Ishikawa (cell line): ENCODE measurements at regions not wholly inside any gene's neighbourhood (a gene's known extent, or its start where the extent isn't known, plus 50 kb on each side); places are given as distances from the start of the nearest gene placed in this dataset.

Experiments
- CEBPB ChIP-seq: IDR thresholded peaks from 2 replicates; pipeline ENCODE4 v1.6.1; 2012
- CREB1 ChIP-seq: IDR thresholded peaks from 2 replicates; pipeline ENCODE4 v1.6.1; 2012; ENCODE audit warnings: low read depth
- EGR1 ChIP-seq: IDR thresholded peaks from 2 replicates; pipeline ENCODE4 v1.6.1; 2012
- EP300 ChIP-seq: IDR thresholded peaks from 2 replicates; pipeline ENCODE4 v1.6.1; 2012; ENCODE audit warnings: borderline replicate concordance
- FOXM1 ChIP-seq: IDR thresholded peaks from 2 replicates; pipeline ENCODE4 v1.6.1; 2012; ENCODE audit warnings: low read depth, borderline replicate concordance
- RAD21 ChIP-seq: IDR thresholded peaks from 2 replicates; pipeline ENCODE4 v1.6.1; 2012; ENCODE audit warnings: low read depth
- TAF1 ChIP-seq: IDR thresholded peaks from 2 replicates; pipeline ENCODE4 v1.6.1; 2012; ENCODE audit warnings: low read depth, mild to moderate bottlenecking
- YY1 ChIP-seq: IDR thresholded peaks from 2 replicates; pipeline ENCODE4 v1.6.1; 2012; ENCODE audit warnings: low read depth
- TF ChIP-seq, protein P1 (sequence below): IDR thresholded peaks from 2 replicates; pipeline ENCODE4 v1.6.1; 2012
- TF ChIP-seq, protein P2 (sequence below): IDR thresholded peaks from 2 replicates; pipeline ENCODE4 v1.6.1; 2012; ENCODE audit warnings: low read depth, mild to moderate bottlenecking

DNA sequence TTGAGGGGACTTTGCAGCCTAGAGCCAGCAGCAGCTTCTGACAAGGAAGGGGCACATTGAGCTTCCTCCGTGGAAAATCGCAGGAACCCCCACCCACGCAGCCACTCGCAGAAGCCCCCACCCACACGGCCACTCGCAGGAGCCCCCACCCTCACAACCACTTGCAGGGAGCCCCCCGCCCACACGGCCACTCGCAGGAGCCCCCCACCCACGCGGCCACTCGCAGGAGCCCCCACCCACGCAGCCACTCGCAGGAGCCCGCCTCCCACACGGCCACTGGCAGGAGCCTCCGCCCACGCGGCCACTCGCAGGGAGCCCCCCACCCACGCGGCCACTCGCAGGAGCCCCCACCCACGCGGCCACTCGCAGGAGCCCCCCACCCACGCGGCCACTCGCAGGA lies 228.4 kb upstream of the CDH4 start:
- TF ChIP-seq, protein P1, sequence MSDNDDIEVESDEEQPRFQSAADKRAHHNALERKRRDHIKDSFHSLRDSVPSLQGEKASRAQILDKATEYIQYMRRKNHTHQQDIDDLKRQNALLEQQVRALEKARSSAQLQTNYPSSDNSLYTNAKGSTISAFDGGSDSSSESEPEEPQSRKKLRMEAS, result no peak
- no peak for TF ChIP-seq CEBPB
- no peak for TF ChIP-seq CREB1
- TF ChIP-seq, protein P2, sequence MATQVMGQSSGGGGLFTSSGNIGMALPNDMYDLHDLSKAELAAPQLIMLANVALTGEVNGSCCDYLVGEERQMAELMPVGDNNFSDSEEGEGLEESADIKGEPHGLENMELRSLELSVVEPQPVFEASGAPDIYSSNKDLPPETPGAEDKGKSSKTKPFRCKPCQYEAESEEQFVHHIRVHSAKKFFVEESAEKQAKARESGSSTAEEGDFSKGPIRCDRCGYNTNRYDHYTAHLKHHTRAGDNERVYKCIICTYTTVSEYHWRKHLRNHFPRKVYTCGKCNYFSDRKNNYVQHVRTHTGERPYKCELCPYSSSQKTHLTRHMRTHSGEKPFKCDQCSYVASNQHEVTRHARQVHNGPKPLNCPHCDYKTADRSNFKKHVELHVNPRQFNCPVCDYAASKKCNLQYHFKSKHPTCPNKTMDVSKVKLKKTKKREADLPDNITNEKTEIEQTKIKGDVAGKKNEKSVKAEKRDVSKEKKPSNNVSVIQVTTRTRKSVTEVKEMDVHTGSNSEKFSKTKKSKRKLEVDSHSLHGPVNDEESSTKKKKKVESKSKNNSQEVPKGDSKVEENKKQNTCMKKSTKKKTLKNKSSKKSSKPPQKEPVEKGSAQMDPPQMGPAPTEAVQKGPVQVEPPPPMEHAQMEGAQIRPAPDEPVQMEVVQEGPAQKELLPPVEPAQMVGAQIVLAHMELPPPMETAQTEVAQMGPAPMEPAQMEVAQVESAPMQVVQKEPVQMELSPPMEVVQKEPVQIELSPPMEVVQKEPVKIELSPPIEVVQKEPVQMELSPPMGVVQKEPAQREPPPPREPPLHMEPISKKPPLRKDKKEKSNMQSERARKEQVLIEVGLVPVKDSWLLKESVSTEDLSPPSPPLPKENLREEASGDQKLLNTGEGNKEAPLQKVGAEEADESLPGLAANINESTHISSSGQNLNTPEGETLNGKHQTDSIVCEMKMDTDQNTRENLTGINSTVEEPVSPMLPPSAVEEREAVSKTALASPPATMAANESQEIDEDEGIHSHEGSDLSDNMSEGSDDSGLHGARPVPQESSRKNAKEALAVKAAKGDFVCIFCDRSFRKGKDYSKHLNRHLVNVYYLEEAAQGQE, result no peak
- TF ChIP-seq EP300, result no peak
- no peak for TF ChIP-seq YY1
- TF ChIP-seq EGR1, result no peak
- TF ChIP-seq RAD21, result no peak
- no peak for TF ChIP-seq TAF1
- TF ChIP-seq FOXM1, result no peak
